A673 (cell line): ENCODE measurements at regions not wholly inside any gene's neighbourhood (a gene's known extent, or its start where the extent isn't known, plus 50 kb on each side); places are given as distances from the start of the nearest gene placed in this dataset.

Source experiments
- CTCF ChIP-seq: fragments of 300-800, 200-600 bp; sonication (generic); conservative IDR thresholded peaks from 2 replicates; pipeline ENCODE4 v1.5.1; 2017; ENCODE audit warnings: low read depth, mild to moderate bottlenecking, antibody characterized with exemption, low read length, moderate library complexity, mixed read lengths
- EZH2 ChIP-seq: fragments of 200-600 bp; sonication (generic); IDR thresholded peaks from 2 replicates; pipeline ENCODE4 v1.6.1; 2017; ENCODE audit warnings: borderline replicate concordance, low read depth, mild to moderate bottlenecking, mixed read lengths, antibody characterized with exemption, low read length; ENCODE audit not compliant: poor library complexity, severe bottlenecking

DNA sequence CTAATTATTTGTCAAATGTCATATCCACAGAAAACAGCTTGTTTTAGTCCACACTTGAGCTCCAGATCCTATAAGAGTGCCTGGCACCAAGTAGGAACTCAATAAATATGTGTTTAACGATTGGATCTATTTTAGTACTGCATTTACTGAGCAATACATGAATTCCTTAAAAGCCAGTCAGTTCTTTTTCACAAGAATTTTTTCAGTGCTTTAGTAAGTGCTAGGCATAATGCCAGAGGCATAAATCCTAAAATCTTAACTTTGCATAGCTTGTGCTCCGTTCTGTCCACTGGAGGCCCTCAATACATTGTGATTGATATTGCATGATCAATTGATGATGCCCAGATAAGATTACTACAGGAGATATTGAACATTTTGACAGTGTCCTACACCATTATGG, 67.3 kb upstream of the PCSK5 start:
- no peak for TF ChIP-seq CTCF
- no peak for TF ChIP-seq EZH2
